ENCODE measurements at regions not wholly inside any gene's neighbourhood (a gene's known extent, or its start where the extent isn't known, plus 50 kb on each side); places are given as distances from the start of the nearest gene placed in this dataset.

DNA sequence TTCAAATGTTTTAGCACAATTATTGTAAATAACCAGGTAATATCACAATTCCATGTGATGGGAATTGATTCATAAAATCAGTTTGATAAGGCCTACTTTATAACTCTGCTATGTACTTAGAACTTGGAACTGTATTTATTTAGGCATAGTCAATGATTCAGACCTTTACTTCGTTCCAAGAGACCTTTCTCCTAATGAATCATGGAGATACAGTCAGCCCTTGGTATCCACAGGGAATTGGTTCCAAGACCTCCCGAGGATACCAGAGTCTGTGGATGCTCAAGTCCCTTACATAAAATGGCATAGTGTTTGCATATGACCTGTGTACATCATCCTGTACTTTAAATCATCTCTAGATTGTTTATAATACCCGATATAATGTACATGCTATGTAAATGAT, 60.8 kb upstream of the UMPS start:
- TF ChIP-seq CTCF (IDR thresholded peaks at IDR 0.05) = no peak
- TF ChIP-seq POLR2A (IDR thresholded peaks at IDR 0.05) = no peak
